HepG2 (cell line): ENCODE measurements at regions not wholly inside any gene's neighbourhood (a gene's known extent, or its start where the extent isn't known, plus 50 kb on each side); places are given as distances from the start of the nearest gene placed in this dataset.
A peak's percentile ranks its signal among the peaks of the same experiment; 100 is the strongest.

Experiments used
- AGO1 ChIP-seq: fragments of 200-400 bp; formaldehyde crosslinking; IDR thresholded peaks from 2 replicates; pipeline ENCODE4 v1.6.1; 2017; ENCODE audit warnings: mild to moderate bottlenecking, low read depth, low read length, moderate library complexity; ENCODE audit not compliant: poor library complexity, severe bottlenecking
- ASH2L ChIP-seq: fragments of 300-600, 200-600 bp; sonication (generic); IDR thresholded peaks from 2 replicates; pipeline ENCODE4 v1.7.0; 2017; ENCODE audit warnings: low read depth, mild to moderate bottlenecking, moderate library complexity, mixed read lengths, low read length; ENCODE audit not compliant: insufficient read length
- FOXM1 ChIP-seq: sonication (generic); formaldehyde crosslinking; IDR thresholded peaks from 2 replicates; pipeline ENCODE4 v1.5.0; 2020; ENCODE audit warnings: missing genetic modification reagents
- GATAD1 ChIP-seq: IDR thresholded peaks from 2 replicates; pipeline ENCODE4 v1.6.1; 2016; ENCODE audit warnings: missing genetic modification reagents, missing compliant biosample characterization
- GZF1 ChIP-seq: sonication (generic); formaldehyde crosslinking; IDR thresholded peaks from 2 replicates; pipeline ENCODE4 v1.5.1; 2020; ENCODE audit warnings: mild to moderate bottlenecking, missing genetic modification reagents
- MBNL3 ChIP-seq: fragments of 250-450 bp; sonication (Bioruptor Pico); conservative IDR thresholded peaks from 2 replicates; pipeline ENCODE4 v1.8.0; 2022; ENCODE audit warnings: mild to moderate bottlenecking, inconsistent platforms
- PHF20 ChIP-seq: sonication (generic); formaldehyde crosslinking; IDR thresholded peaks from 2 replicates; pipeline ENCODE4 v1.5.0; 2020; ENCODE audit warnings: mild to moderate bottlenecking, missing genetic modification reagents
- RELA ChIP-seq: sonication (generic); formaldehyde crosslinking; IDR thresholded peaks from 2 replicates; pipeline ENCODE4 v1.4.0; 2020; ENCODE audit warnings: missing genetic modification reagents
- RFXANK ChIP-seq: IDR thresholded peaks from 2 replicates; pipeline ENCODE4 v1.6.1; 2016
- SRSF1 ChIP-seq: fragments of 200-400 bp; formaldehyde crosslinking; optimal IDR thresholded peaks from 2 replicates; pipeline ENCODE3; 2017; ENCODE audit warnings: mild to moderate bottlenecking, low read depth, low read length, moderate library complexity
- TBX2 ChIP-seq: sonication (generic); formaldehyde crosslinking; IDR thresholded peaks from 2 replicates; pipeline ENCODE4 v1.5.0; 2020; ENCODE audit warnings: missing genetic modification reagents, mild to moderate bottlenecking, borderline replicate concordance
- ZBTB8A ChIP-seq: sonication (generic); formaldehyde crosslinking; IDR thresholded peaks from 2 replicates; pipeline ENCODE4 v1.4.0; 2020; ENCODE audit warnings: mild to moderate bottlenecking, low read depth, missing genetic modification reagents, borderline replicate concordance
- ZFP90 ChIP-seq: sonication (generic); formaldehyde crosslinking; IDR thresholded peaks from 2 replicates; pipeline ENCODE4 v1.8.0; 2022; ENCODE audit warnings: missing genetic modification reagents, mild to moderate bottlenecking, inconsistent platforms, borderline replicate concordance
- ZKSCAN1 ChIP-seq: fragments of 150-350 bp; IDR thresholded peaks from 2 replicates; pipeline ENCODE4 v1.6.1; 2014; ENCODE audit warnings: low read length
- ZNF3 ChIP-seq: IDR thresholded peaks from 2 replicates; pipeline ENCODE4 v1.7.0; 2017; ENCODE audit warnings: inconsistent platforms
- ZNF350 ChIP-seq: sonication (generic); formaldehyde crosslinking; IDR thresholded peaks from 2 replicates; pipeline ENCODE4 v1.4.0; 2020; ENCODE audit warnings: mild to moderate bottlenecking, low read depth, missing genetic modification reagents, borderline replicate concordance
- TF ChIP-seq, protein P1 (sequence below): sonication (generic); formaldehyde crosslinking; IDR thresholded peaks from 2 replicates; pipeline ENCODE4 v1.4.0; 2020; ENCODE audit warnings: missing genetic modification reagents
- TF ChIP-seq, protein P2 (sequence below): sonication (generic); formaldehyde crosslinking; IDR thresholded peaks from 2 replicates; pipeline ENCODE4 v1.4.0; 2020; ENCODE audit warnings: low read depth, missing genetic modification reagents
- TF ChIP-seq, protein P3 (sequence below): sonication (generic); formaldehyde crosslinking; IDR thresholded peaks from 2 replicates; pipeline ENCODE4 v1.4.0; 2020; ENCODE audit warnings: mild to moderate bottlenecking, missing genetic modification reagents
- TF ChIP-seq, protein P4 (sequence below): sonication (generic); formaldehyde crosslinking; IDR thresholded peaks from 2 replicates; pipeline ENCODE4 v1.9.0; 2021; ENCODE audit warnings: missing genetic modification reagents, mild to moderate bottlenecking, borderline replicate concordance

DNA sequence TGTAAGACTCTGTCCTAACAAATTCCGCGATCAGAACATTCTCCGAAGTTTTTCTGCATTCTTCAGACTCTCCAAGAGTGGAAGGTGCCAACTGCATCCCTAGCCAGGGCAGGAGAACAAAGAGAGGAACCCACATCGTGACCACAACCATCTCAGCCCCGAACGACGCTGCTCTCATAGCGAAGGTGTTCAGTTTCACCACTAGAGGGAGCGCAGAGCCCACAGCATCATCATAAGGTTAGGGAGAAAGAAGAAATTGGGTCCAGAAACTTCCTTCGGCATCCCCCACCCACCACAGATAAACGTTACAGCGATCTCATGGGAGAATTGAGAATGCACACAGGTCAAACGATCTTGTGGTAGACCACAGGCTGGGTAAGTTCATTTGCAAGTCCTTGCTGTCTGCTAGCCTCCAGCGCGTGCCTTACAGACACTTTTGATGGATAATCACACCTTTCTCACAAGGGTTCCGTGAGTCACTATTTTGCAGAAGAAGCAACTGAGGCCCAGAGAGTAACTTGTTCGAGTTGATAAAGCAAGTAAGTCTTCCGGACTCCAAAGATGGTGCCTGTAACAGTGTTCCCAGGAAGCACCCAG, 53.7 kb upstream of the ARL4C start (continued):
- TF ChIP-seq TBX2 (peak; percentile 54; the same call in 1 of the 2 replicates), MBNL3 (CRISPR knock-in tag) (no peak), PHF20 (no peak), ZNF350 (peak; percentile 43; the same call in 1 of the 2 replicates), RELA (CRISPR knock-in tag) (no peak), ZNF3 (CRISPR knock-in tag) (no peak), RFXANK (CRISPR knock-in tag) (no peak), FOXM1 (no peak), AGO1 (no peak), SRSF1 (no peak), GZF1 (no peak), GATAD1 (peak; percentile 38; the same call in 1 of the 2 replicates), ASH2L (peak; percentile 48), ZKSCAN1 (peak; percentile 69; the same call in 1 of the 2 replicates), ZFP90 (no peak), ZBTB8A (CRISPR knock-in tag) (no peak)
- TF ChIP-seq, protein P1, sequence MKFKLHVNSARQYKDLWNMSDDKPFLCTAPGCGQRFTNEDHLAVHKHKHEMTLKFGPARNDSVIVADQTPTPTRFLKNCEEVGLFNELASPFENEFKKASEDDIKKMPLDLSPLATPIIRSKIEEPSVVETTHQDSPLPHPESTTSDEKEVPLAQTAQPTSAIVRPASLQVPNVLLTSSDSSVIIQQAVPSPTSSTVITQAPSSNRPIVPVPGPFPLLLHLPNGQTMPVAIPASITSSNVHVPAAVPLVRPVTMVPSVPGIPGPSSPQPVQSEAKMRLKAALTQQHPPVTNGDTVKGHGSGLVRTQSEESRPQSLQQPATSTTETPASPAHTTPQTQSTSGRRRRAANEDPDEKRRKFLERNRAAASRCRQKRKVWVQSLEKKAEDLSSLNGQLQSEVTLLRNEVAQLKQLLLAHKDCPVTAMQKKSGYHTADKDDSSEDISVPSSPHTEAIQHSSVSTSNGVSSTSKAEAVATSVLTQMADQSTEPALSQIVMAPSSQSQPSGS (CRISPR knock-in tag), result no peak
- TF ChIP-seq, protein P2, sequence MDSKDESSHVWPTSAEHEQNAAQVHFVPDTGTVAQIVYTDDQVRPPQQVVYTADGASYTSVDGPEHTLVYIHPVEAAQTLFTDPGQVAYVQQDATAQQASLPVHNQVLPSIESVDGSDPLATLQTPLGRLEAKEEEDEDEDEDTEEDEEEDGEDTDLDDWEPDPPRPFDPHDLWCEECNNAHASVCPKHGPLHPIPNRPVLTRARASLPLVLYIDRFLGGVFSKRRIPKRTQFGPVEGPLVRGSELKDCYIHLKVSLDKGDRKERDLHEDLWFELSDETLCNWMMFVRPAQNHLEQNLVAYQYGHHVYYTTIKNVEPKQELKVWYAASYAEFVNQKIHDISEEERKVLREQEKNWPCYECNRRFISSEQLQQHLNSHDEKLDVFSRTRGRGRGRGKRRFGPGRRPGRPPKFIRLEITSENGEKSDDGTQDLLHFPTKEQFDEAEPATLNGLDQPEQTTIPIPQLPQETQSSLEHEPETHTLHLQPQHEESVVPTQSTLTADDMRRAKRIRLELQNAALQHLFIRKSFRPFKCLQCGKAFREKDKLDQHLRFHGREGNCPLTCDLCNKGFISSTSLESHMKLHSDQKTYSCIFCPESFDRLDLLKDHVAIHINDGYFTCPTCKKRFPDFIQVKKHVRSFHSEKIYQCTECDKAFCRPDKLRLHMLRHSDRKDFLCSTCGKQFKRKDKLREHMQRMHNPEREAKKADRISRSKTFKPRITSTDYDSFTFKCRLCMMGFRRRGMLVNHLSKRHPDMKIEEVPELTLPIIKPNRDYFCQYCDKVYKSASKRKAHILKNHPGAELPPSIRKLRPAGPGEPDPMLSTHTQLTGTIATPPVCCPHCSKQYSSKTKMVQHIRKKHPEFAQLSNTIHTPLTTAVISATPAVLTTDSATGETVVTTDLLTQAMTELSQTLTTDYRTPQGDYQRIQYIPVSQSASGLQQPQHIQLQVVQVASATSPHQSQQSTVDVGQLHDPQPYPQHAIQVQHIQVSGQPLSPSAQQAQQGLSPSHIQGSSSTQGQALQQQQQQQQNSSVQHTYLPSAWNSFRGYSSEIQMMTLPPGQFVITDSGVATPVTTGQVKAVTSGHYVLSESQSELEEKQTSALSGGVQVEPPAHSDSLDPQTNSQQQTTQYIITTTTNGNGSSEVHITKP (CRISPR knock-in tag), result 0 out of 2 replicates have a peak, but pooled peaks have one; percentile 39
- TF ChIP-seq, protein P3, sequence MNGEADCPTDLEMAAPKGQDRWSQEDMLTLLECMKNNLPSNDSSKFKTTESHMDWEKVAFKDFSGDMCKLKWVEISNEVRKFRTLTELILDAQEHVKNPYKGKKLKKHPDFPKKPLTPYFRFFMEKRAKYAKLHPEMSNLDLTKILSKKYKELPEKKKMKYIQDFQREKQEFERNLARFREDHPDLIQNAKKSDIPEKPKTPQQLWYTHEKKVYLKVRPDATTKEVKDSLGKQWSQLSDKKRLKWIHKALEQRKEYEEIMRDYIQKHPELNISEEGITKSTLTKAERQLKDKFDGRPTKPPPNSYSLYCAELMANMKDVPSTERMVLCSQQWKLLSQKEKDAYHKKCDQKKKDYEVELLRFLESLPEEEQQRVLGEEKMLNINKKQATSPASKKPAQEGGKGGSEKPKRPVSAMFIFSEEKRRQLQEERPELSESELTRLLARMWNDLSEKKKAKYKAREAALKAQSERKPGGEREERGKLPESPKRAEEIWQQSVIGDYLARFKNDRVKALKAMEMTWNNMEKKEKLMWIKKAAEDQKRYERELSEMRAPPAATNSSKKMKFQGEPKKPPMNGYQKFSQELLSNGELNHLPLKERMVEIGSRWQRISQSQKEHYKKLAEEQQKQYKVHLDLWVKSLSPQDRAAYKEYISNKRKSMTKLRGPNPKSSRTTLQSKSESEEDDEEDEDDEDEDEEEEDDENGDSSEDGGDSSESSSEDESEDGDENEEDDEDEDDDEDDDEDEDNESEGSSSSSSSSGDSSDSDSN (CRISPR knock-in tag), result no peak
- TF ChIP-seq, protein P4, sequence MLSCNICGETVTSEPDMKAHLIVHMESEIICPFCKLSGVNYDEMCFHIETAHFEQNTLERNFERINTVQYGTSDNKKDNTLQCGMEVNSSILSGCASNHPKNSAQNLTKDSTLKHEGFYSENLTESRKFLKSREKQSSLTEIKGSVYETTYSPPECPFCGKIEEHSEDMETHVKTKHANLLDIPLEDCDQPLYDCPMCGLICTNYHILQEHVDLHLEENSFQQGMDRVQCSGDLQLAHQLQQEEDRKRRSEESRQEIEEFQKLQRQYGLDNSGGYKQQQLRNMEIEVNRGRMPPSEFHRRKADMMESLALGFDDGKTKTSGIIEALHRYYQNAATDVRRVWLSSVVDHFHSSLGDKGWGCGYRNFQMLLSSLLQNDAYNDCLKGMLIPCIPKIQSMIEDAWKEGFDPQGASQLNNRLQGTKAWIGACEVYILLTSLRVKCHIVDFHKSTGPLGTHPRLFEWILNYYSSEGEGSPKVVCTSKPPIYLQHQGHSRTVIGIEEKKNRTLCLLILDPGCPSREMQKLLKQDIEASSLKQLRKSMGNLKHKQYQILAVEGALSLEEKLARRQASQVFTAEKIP (CRISPR knock-in tag), result no peak
